GM23248 (cell line): ENCODE measurements at regions not wholly inside any gene's neighbourhood (a gene's known extent, or its start where the extent isn't known, plus 50 kb on each side); places are given as distances from the start of the nearest gene placed in this dataset.

Experiments used
- DNase-seq: peaks from one replicate; pipeline ENCODE4 v3.0.0-alpha.2; 2015
- H2AFZ ChIP-seq: fragments of 200-600 bp; sonication (generic); 2 replicates; pipeline ENCODE4 v1.6.1; 2016; ENCODE audit warnings: antibody characterized with exemption
- H3F3A ChIP-seq: fragments of 200-600 bp; sonication (generic); 2 replicates; pipeline ENCODE4 v1.6.1; 2016; ENCODE audit warnings: mild to moderate bottlenecking, antibody characterized with exemption, mixed run types; ENCODE audit not compliant: insufficient read depth
- H3K27ac ChIP-seq: fragments of 200-600 bp; sonication (generic); 2 replicates; pipeline ENCODE4 v1.5.1; 2016; ENCODE audit warnings: mild to moderate bottlenecking
- H3K27me3 ChIP-seq: fragments of 200-600 bp; sonication (generic); replicated peaks from 2 replicates; pipeline ENCODE4 v1.6.1; 2016; ENCODE audit warnings: mild to moderate bottlenecking; ENCODE audit not compliant: insufficient read depth
- H3K36me3 ChIP-seq: fragments of 200-600 bp; sonication (generic); 2 replicates; pipeline ENCODE4 v1.6.1; 2016; ENCODE audit warnings: low read depth, mild to moderate bottlenecking
- H3K4me1 ChIP-seq: fragments of 200-600 bp; sonication (generic); 2 replicates; pipeline ENCODE4 v1.6.1; 2016; ENCODE audit warnings: mild to moderate bottlenecking; ENCODE audit not compliant: insufficient read depth
- H3K4me2 ChIP-seq: fragments of 200-600 bp; sonication (generic); one replicate; pipeline ENCODE4 v1.6.1; 2016; ENCODE audit warnings: mild to moderate bottlenecking; ENCODE audit not compliant: unreplicated experiment
- H3K4me3 ChIP-seq: fragments of 200-600 bp; sonication (generic); 2 replicates; pipeline ENCODE4 v1.5.1; 2016; ENCODE audit warnings: mild to moderate bottlenecking
- H3K79me2 ChIP-seq: fragments of 200-600 bp; sonication (generic); 2 replicates; pipeline ENCODE4 v1.6.1; 2016; ENCODE audit warnings: mild to moderate bottlenecking; ENCODE audit not compliant: insufficient read depth
- H3K9ac ChIP-seq: fragments of 200-600 bp; sonication (generic); 2 replicates; pipeline ENCODE4 v1.6.1; 2016; ENCODE audit warnings: mild to moderate bottlenecking
- H3K9me2 ChIP-seq: fragments of 200-600 bp; sonication (generic); 2 replicates; pipeline ENCODE4 v1.6.1; 2016; ENCODE audit warnings: mixed run types, mild to moderate bottlenecking, moderate library complexity; ENCODE audit not compliant: insufficient read depth
- H3K9me3 ChIP-seq: fragments of 200-600 bp; sonication (generic); one replicate; pipeline ENCODE4 v1.6.1; 2017; ENCODE audit warnings: low read depth
- H4K20me1 ChIP-seq: fragments of 200-600 bp; sonication (generic); 2 replicates; pipeline ENCODE4 v1.6.0; 2016; ENCODE audit not compliant: insufficient read depth
- EZH2 ChIP-seq: fragments of 200-600 bp; sonication (generic); IDR thresholded peaks from 2 replicates; pipeline ENCODE4 v1.6.1; 2018; ENCODE audit warnings: antibody characterized with exemption, mild to moderate bottlenecking; ENCODE audit not compliant: insufficient read depth, poor library complexity, severe bottlenecking
- EZH2phosphoT487 ChIP-seq: fragments of 200-600 bp; sonication (generic); IDR thresholded peaks from 2 replicates; pipeline ENCODE4 v1.6.1; 2018; ENCODE audit warnings: antibody characterized with exemption, moderate library complexity, mild to moderate bottlenecking, low read depth; ENCODE audit not compliant: insufficient read depth
- WGBS, 2 experiments: methylation state at CpG; one replicate each; pipeline ENCODE4 v1.1.6; 2015 to 2017; ENCODE audit warnings: low lambda C conversion rate in 2 of 2, low coverage in 1 of 2; ENCODE audit errors: missing lambda C conversion rate in 2 of 2; 5-methylcytosine and 5-hydroxymethylcytosine counted together
- in situ Hi-C: fragments of 300-500 bp; cut with MboI; formaldehyde crosslinking; loops from 2 replicates; pipeline ENCODE4 v1.15.0; 2020

DNA sequence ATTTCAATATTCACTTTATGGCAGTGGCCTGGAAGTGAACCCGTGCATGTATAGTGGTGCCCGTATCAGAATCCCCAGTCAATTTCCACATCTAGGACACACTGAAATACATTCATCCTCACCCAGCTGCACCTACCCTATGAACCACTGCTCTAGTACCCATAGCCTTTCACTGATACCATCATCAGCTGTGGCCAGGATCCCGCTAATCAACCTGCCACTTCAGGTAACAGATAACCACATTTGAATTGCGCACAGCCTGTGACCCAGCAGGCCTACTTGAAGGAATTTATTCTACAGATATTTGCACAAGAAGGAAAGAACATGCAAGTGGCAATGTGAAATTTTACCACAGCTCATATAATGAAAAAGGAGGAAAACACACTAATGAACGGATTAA lies 161.0 kb upstream of the CCDC54 start:
- H3K4me1 ChIP-seq: peaks cover 21% of the 10 kb centered on the region
- no peak for DNase-seq
- no peaks in the 10 kb centered on the region for H3K79me2 ChIP-seq
- H3K27ac ChIP-seq: peak overlapping the region; percentile 90
- H2AFZ ChIP-seq: no peak overlapping the region
- H3K9ac ChIP-seq: no peak overlapping the region
- no peak overlapping the region for H3K4me3 ChIP-seq
- no peaks in the 10 kb centered on the region for H3K27me3 ChIP-seq
- in situ Hi-C loops: no loop called here
- no peaks in the 10 kb centered on the region for H4K20me1 ChIP-seq
- TF ChIP-seq EZH2: no peak
- no peak for TF ChIP-seq EZH2phosphoT487
- 94 to 97% methylated on average over 5 of the region's 5 CpGs for whole genome bisulfite sequencing, 2 experiments
- H3K9me3 ChIP-seq: no peaks in the 10 kb centered on the region
- no peak overlapping the region for H3K4me2 ChIP-seq
- H3K36me3 ChIP-seq: no peaks in the 10 kb centered on the region
- no peaks in the 10 kb centered on the region for H3K9me2 ChIP-seq
- H3F3A ChIP-seq: peaks cover 20% of the 10 kb centered on the region

DNA sequence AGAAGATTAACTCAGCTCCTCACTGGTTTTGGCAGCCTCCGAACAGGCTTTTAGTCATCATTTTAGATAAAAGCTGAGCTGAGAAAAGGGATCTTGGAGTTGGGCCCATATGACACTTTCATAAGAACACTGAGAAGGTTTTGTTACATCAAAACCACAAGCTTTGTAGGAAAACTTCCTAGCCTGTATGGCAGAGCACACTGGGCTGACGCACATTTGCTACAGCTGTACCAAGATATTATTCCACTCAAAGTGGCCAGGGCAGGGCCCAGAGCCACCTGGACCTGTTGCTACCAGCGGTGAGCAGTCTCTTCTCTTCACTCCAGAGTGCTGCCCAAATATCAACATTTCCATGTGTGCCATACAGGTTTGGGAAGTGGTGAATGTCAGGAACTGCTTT lies 160.5 kb upstream of the CCDC54 start:
- peak; percentile 94 for DNase-seq
- no peak for TF ChIP-seq EZH2phosphoT487
- no peak for TF ChIP-seq EZH2
- Histone ChIP-seq H3K9ac (peak overlapping the region; percentile 69), H3K9me3 (no peaks in the 10 kb centered on the region), H3K27ac (peak overlapping the region; percentile 90), H3K36me3 (no peaks in the 10 kb centered on the region), H3F3A (peaks cover 20% of the 10 kb centered on the region), H3K9me2 (no peaks in the 10 kb centered on the region), H2AFZ (no peak overlapping the region), H4K20me1 (no peaks in the 10 kb centered on the region), H3K79me2 (no peaks in the 10 kb centered on the region), H3K4me1 (peaks cover 22% of the 10 kb centered on the region), H3K4me3 (peak overlapping the region; percentile 34), H3K4me2 (peak overlapping the region; percentile 66), H3K27me3 (no peaks in the 10 kb centered on the region)
- WGBS, 2 experiments: 30 to 33% methylated on average over 3 of the region's 3 CpGs
- in situ Hi-C loops: no loop called here

DNA sequence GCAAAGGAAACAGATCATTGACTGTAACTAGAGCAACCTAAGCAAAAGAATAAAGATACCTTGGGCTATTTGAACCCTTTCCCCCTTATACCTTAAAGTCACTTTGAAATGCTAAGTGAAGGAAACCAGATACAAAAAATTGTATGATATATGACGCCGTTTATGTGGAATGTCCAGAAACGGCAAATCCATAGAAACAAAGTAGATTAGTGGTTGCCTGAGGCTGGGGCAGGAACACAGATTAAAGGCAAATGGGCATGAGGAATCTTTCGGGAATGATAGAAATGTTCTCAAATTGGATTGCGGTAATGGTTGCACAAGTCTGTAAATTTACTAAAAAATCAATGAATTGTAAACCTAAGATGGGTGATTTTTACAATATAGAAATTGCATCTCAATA lies 160.1 kb upstream of the CCDC54 start:
- no peaks in the 10 kb centered on the region for H3K27me3 ChIP-seq
- H4K20me1 ChIP-seq: no peaks in the 10 kb centered on the region
- no peak overlapping the region for H2AFZ ChIP-seq
- H3F3A ChIP-seq: peaks cover 22% of the 10 kb centered on the region
- DNase-seq: peak; percentile 77
- H3K4me2 ChIP-seq: peak overlapping the region; percentile 66
- H3K9me2 ChIP-seq: no peaks in the 10 kb centered on the region
- H3K9ac ChIP-seq: peak overlapping the region; percentile 69
- H3K4me3 ChIP-seq: peak overlapping the region; percentile 34
- no peak for TF ChIP-seq EZH2
- 0 out of 2 replicates have a peak, but pooled peaks have one; percentile 67 for TF ChIP-seq EZH2phosphoT487
- peak overlapping the region; percentile 90 for H3K27ac ChIP-seq
- in situ Hi-C loops: no loop called here
- H3K9me3 ChIP-seq: no peaks in the 10 kb centered on the region
- no peaks in the 10 kb centered on the region for H3K36me3 ChIP-seq
- H3K79me2 ChIP-seq: no peaks in the 10 kb centered on the region
- WGBS, 2 experiments: 51 to 56% methylated on average over 5 of the region's 5 CpGs
- peaks cover 26% of the 10 kb centered on the region for H3K4me1 ChIP-seq

DNA sequence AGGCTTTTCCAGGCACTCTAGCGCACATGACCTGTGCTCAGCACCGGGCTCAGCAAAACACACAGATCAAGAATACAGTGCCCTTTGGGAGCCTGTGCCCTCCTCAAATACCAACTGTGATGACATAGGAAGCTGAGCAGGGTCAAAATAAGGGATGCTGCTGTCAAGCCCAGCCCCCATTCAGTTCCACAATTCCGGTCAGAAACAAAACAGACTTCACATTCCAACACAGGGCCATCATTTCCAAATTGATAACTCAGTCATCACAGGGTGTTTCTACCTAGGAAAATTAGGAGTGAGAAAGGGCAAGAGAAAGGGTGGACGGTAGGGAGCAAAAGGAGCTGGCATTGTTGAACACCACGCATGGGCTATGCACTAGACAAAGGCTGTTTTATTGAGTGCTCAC lies 158.4 kb upstream of the CCDC54 start:
- no peak for DNase-seq
- Histone ChIP-seq H4K20me1 (no peaks in the 10 kb centered on the region), H2AFZ (no peak overlapping the region), H3K4me3 (no peak overlapping the region), H3K36me3 (no peaks in the 10 kb centered on the region), H3K9me2 (no peaks in the 10 kb centered on the region), H3K4me2 (no peak overlapping the region), H3K9ac (no peak overlapping the region), H3F3A (peaks cover 28% of the 10 kb centered on the region), H3K27me3 (no peaks in the 10 kb centered on the region), H3K9me3 (no peaks in the 10 kb centered on the region), H3K27ac (no peak overlapping the region), H3K4me1 (peaks cover 39% of the 10 kb centered on the region), H3K79me2 (no peaks in the 10 kb centered on the region)
- TF ChIP-seq EZH2: no peak
- TF ChIP-seq EZH2phosphoT487: no peak
- in situ Hi-C loops: no loop called here
- 84 to 89% methylated on average over 5 of the region's 5 CpGs for WGBS, 2 experiments

DNA sequence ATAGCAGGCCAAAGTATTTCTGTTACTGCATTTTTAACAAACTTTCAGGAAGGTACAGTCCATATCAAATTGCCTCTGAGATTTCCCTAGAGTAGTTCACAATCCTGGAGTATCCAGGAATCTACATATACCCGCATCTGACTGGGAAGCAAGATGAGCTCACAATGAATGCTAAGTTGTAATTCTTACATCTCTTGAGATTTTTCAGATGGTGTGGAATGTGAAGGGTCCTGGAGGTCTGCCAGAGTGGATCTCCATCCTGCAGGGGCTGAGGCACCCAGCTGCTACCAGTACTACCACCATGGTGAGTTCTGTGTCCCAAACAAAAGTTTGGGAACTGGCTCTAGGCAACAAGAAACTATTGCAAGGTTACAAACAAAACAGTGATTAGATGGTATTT lies 156.7 kb upstream of the CCDC54 start:
- TF ChIP-seq EZH2 (no peak), EZH2phosphoT487 (no peak)
- no peaks in the 10 kb centered on the region for H3K27me3 ChIP-seq
- no peak for DNase-seq
- H4K20me1 ChIP-seq: no peaks in the 10 kb centered on the region
- H3F3A ChIP-seq: peaks cover 26% of the 10 kb centered on the region
- H3K36me3 ChIP-seq: no peaks in the 10 kb centered on the region
- H3K9me3 ChIP-seq: no peaks in the 10 kb centered on the region
- H3K4me1 ChIP-seq: peaks cover 39% of the 10 kb centered on the region
- WGBS, 2 experiments: 96 to 100% methylated on average over 1 of the region's 1 CpG
- H3K4me3 ChIP-seq: no peak overlapping the region
- H3K4me2 ChIP-seq: no peak overlapping the region
- no peaks in the 10 kb centered on the region for H3K9me2 ChIP-seq
- H3K27ac ChIP-seq: no peak overlapping the region
- H3K79me2 ChIP-seq: no peaks in the 10 kb centered on the region
- no peak overlapping the region for H2AFZ ChIP-seq
- no peak overlapping the region for H3K9ac ChIP-seq
- in situ Hi-C loops: no loop called here
